Esophagus muscularis mucosa (tissue), 4 donors: ENCODE measurements at regions not wholly inside any gene's neighbourhood (a gene's known extent, or its start where the extent isn't known, plus 50 kb on each side); places are given as distances from the start of the nearest gene placed in this dataset.

Experiments used
- CTCF ChIP-seq, 3 experiments: fragments of 200-600 bp in 2 of 3; fragments of 450-650 bp in 1 of 3; sonication (generic) in 2 of 3; IDR thresholded peaks; one replicate each; pipeline ENCODE4 v1.5.1; 2017 to 2019; ENCODE audit warnings: antibody characterized with exemption in 3 of 3, mild to moderate bottlenecking in 2 of 3, moderate library complexity in 1 of 3
- EP300 ChIP-seq: sonication (generic); formaldehyde crosslinking; IDR thresholded peaks from one replicate; pipeline ENCODE4 v1.6.1; 2017; ENCODE audit warnings: antibody characterized with exemption
- POLR2A ChIP-seq: fragments of 450-650 bp; IDR thresholded peaks from one replicate; pipeline ENCODE4 v1.6.1; 2017; ENCODE audit warnings: antibody characterized with exemption, moderate library complexity, mild to moderate bottlenecking, low read depth
- POLR2AphosphoS5 ChIP-seq, 2 donors: sonication (generic); formaldehyde crosslinking; IDR thresholded peaks; one replicate each; pipeline ENCODE4 v1.6.1; 2017; ENCODE audit warnings: antibody characterized with exemption in 2 of 2

DNA sequence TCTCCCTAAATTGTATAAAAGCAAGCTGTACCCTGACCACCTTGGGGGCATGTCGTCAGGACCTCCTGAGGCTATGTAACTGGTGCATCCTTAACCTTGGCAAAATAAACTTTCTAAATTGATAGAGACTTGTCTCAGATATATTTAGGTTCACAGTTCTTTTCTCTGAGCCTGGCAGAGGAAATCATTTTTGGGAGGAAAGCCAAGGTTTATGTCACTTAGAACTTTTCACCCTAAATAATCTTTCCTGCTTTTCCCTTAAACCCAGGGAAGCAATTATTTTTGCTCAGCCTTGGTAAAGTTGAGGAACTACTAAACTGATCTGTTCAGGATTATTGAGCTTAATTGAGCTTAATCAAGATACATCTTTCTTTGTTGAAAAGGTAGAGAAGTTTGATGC lies 608.9 kb downstream of the PDCD6IP start:
- TF ChIP-seq CTCF (IDR thresholded peaks at IDR 0.05) (no peak), POLR2AphosphoS5 (IDR thresholded peaks at IDR 0.05) (no peak), POLR2A (no peak), EP300 (no peak)
